ES-I3 (cell line): ENCODE measurements at regions not wholly inside any gene's neighbourhood (a gene's known extent, or its start where the extent isn't known, plus 50 kb on each side); places are given as distances from the start of the nearest gene placed in this dataset.
"Not testable (repeated sequence)": the region's sequence is repeated elsewhere in the genome, so short reads cannot be mapped to it uniquely, and the experiment has no call there.

Experiments
- H3K36me3 ChIP-seq: 2 replicates; pipeline ENCODE4 v1.6.1; 2013; ENCODE audit warnings: mild to moderate bottlenecking, low read length, control low read depth, moderate library complexity; ENCODE audit not compliant: insufficient read depth
- H3K4me1 ChIP-seq: 2 replicates; pipeline ENCODE4 v1.6.1; 2013; ENCODE audit warnings: mild to moderate bottlenecking, control low read depth, low read length; ENCODE audit not compliant: insufficient read depth
- H3K9ac ChIP-seq: 2 replicates; pipeline ENCODE4 v1.6.1; 2013; ENCODE audit warnings: low read depth, mild to moderate bottlenecking, low read length, moderate library complexity
- H3K9me3 ChIP-seq: 2 replicates; pipeline ENCODE4 v1.6.1; 2013; ENCODE audit warnings: mild to moderate bottlenecking, low read length, moderate library complexity; ENCODE audit not compliant: control insufficient read depth, insufficient read depth

DNA sequence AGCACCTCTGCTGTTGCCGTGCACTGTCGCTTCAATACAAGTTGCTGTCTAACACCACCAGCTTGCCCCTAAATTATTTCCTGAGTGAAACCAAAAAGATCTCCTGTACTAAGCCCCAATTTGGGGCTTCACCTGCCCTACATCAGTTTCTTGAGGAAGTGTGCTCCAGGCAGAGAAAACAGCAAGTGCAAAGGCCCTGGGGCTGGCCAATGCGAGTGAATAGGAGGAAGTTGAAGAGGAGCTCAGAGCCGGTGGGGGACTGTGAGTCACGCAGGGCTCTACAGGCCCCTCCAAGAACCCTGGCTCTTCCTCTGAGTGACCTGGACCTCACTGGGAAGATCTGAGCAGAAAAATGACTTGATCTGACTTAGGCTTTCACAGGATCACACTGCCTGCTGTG, 117.2 kb downstream of the IPO8 start:
- no peaks in the 10 kb centered on the region for H3K36me3 ChIP-seq
- no peak overlapping the region for H3K9ac ChIP-seq
- H3K9me3 ChIP-seq, result no peaks in the 10 kb centered on the region
- no peaks in the 10 kb centered on the region for H3K4me1 ChIP-seq

DNA sequence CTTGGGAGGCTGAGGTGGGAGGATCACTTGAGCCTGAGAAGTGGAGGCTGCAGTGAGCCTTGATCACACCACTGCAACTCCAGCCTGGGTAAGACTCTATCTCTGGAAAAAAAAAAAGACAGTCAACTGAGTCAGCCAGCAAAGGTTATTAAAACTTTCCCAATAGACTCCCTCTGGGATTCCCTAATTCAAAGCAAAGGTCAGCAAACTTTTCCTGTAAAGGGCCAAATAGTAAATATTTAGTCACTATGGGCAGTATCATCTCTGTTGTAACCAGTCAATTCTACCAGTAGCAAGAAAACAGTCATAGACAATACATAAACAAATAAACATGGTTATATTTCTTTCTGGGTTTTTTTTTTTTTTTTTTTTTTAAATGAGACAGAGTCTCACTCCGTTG, 122.5 kb downstream of the IPO8 start:
- no peaks in the 10 kb centered on the region for H3K36me3 ChIP-seq
- H3K9me3 ChIP-seq, result no peaks in the 10 kb centered on the region
- H3K4me1 ChIP-seq, result no peaks in the 10 kb centered on the region
- H3K9ac ChIP-seq, result no peak overlapping the region

DNA sequence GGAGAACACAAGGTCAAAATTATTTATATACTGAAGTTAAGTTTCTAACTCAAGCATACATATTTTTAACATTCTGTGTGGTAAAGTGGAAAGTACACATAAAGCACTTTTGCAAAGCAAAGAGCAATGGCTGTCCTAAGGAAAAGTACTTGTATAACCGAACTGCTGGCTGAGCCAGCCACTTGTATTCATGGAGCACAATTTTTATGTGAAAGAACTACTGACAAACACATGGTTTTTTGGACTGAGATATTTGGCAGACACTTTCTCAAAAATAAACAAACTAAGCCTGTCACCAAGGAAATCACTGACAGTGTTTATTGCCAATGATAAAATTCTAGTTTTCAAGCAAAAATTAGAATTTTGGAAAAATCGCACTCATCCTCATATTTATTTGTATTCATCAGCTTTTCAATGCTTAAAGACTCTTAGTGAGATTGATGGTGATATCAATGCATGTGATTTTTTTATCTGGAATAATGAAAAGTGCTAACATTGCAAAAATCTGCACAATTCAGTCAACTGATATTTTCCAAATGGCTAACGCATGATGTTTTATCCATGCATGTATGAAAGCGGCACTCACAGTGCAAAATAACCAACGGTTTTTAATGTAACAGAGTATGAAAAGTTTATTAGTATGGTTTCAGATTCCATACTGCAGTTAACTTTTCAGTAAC, 125.3 kb downstream of the IPO8 start:
- Histone ChIP-seq H3K36me3 (no peaks in the 10 kb centered on the region), H3K4me1 (no peaks in the 10 kb centered on the region), H3K9me3 (no peaks in the 10 kb centered on the region), H3K9ac (no peak overlapping the region)

DNA sequence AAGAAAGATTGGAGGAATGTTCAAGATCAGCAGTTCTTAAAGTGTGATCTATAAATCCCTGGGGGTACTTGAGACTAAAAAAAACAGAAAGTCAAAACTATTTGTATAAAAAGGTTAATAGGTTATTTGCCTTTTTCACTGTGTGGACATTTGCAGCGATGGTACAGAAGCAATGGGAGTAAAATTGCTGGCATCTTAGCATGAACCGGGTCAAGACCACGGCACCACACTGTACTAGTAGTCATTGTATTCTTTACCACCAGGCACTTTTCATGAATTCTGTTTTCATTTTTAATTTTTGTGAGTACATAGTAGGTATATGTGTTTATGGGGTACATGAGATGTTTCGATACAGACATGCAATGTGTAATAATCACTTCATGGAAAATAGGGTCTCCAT, 126.2 kb downstream of the IPO8 start:
- Histone ChIP-seq H3K9me3 (no peaks in the 10 kb centered on the region), H3K9ac (no peak overlapping the region), H3K4me1 (no peaks in the 10 kb centered on the region)

DNA sequence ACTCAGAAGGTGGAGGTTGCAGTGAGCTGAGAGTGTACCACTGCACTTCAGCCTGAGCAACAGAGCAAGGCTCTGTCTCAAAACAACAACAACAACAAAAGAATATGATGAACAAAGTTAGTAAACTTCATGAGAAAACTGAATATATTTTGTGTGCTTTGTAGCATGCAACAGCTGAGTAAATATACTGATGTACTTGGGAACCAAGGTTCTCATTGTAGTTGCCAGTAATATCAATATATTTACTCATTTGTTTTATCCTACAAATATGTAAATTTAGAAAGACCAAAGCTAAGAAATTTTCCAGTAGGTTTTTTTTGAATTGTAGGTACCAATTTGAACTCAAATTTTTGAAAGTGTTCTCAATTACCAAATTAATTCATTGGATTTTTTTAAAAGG, 127.2 kb downstream of the IPO8 start:
- Histone ChIP-seq H3K9me3 (no peaks in the 10 kb centered on the region), H3K9ac (no peak overlapping the region), H3K4me1 (no peaks in the 10 kb centered on the region), H3K36me3 (no peaks in the 10 kb centered on the region)

More for the DNA sequence above, 126.2 kb downstream of the IPO8 start:
- H3K36me3 ChIP-seq, result no peaks in the 10 kb centered on the region

GRCh38 chr12:30567082-30567481, 128.6 kb downstream of the IPO8 start:
- Histone ChIP-seq H3K9ac (no peak overlapping the region), H3K36me3 (no peaks in the 10 kb centered on the region), H3K4me1 (no peaks in the 10 kb centered on the region), H3K9me3 (no peaks in the 10 kb centered on the region)

DNA sequence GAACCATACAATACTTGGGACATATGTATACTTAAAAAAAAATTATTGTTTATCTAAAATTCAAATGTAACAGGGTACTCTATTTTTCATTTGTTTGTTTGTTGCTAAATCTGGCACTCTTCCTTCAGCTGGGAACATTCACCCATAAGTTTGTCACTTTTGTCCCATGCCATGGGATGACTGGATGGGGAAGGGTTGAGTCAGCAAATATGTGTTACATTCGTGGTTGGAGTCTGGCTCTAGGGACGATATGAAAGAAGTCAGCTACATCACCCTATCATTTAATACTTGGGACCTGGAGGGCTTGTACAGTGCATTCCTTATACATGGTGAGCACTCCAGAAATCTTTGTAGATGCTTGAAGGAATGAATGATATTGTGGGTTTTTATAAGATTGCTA, 131.3 kb downstream of the IPO8 start:
- H3K9ac ChIP-seq, result no peak overlapping the region
- no peaks in the 10 kb centered on the region for H3K36me3 ChIP-seq
- no peaks in the 10 kb centered on the region for H3K4me1 ChIP-seq
- no peaks in the 10 kb centered on the region; the same call in 1 of the 2 replicates for H3K9me3 ChIP-seq

DNA sequence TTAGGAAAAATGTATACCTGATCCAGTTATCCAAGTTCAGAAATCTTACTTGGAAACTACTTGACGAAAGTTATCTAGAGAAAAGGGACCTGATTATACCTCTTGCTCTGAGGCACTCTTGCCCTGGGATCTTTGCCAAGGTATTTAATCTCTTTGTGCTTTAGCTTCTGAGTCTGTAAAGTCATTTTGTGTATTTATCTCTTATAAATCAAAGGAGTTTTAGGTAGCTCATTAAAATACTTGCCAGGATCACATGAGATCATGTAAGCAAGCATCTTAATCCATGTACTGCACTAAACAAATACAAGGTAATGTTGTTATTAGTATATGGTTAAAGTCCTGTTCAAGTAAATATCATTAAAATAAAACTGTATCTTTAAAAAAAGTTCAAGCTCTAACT, 147.5 kb downstream of the IPO8 start:
- H3K36me3 ChIP-seq, result no peaks in the 10 kb centered on the region
- no peaks in the 10 kb centered on the region for H3K4me1 ChIP-seq
- no peaks in the 10 kb centered on the region for H3K9me3 ChIP-seq
- H3K9ac ChIP-seq, result no peak overlapping the region

- Histone ChIP-seq H3K9me3 (no peaks in the 10 kb centered on the region), H3K4me1 (no peaks in the 10 kb centered on the region), H3K9ac (no peak overlapping the region), H3K36me3 (no peaks in the 10 kb centered on the region)
These were observed 149.5 kb downstream of the IPO8 start for GRCh38 chr12:30546121-30546520.

- H3K9me3 ChIP-seq, H3K36me3 ChIP-seq, H3K9ac ChIP-seq, H3K4me1 ChIP-seq: not testable (repeated sequence)
These were observed 151.0 kb downstream of the IPO8 start for GRCh38 chr12:30544704-30545103.

DNA sequence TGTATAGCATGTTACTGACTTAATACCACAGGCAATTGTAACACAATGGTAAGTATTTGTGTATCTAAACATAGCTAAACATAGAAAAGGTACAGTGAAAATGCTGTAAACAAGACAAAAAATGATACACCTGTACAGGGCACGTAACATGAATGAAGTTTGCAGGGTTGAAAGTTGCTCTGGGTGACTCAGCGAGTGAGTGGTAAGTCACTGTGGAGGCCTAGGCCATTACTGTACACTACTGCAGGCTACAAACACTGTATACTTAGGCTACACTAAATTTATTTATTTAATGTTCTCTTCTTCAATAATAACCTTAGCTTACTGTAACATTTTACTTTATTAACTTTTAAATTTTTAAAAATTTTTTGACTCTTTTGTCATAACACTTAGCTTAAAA, 158.4 kb downstream of the IPO8 start:
- Histone ChIP-seq H3K36me3 (no peaks in the 10 kb centered on the region), H3K9ac (no peak overlapping the region), H3K9me3 (no peaks in the 10 kb centered on the region), H3K4me1 (no peaks in the 10 kb centered on the region)

- Histone ChIP-seq H3K36me3 (no peaks in the 10 kb centered on the region), H3K4me1 (no peaks in the 10 kb centered on the region), H3K9me3 (no peaks in the 10 kb centered on the region), H3K9ac (no peak overlapping the region)
These were observed 162.0 kb downstream of the IPO8 start for GRCh38 chr12:30533558-30534265.

GRCh38 chr12:30531731-30532678, 163.7 kb downstream of the IPO8 start:
- H3K9ac ChIP-seq, result no peak overlapping the region
- no peaks in the 10 kb centered on the region for H3K9me3 ChIP-seq
- H3K4me1 ChIP-seq, result no peaks in the 10 kb centered on the region
- H3K36me3 ChIP-seq, result no peaks in the 10 kb centered on the region

DNA sequence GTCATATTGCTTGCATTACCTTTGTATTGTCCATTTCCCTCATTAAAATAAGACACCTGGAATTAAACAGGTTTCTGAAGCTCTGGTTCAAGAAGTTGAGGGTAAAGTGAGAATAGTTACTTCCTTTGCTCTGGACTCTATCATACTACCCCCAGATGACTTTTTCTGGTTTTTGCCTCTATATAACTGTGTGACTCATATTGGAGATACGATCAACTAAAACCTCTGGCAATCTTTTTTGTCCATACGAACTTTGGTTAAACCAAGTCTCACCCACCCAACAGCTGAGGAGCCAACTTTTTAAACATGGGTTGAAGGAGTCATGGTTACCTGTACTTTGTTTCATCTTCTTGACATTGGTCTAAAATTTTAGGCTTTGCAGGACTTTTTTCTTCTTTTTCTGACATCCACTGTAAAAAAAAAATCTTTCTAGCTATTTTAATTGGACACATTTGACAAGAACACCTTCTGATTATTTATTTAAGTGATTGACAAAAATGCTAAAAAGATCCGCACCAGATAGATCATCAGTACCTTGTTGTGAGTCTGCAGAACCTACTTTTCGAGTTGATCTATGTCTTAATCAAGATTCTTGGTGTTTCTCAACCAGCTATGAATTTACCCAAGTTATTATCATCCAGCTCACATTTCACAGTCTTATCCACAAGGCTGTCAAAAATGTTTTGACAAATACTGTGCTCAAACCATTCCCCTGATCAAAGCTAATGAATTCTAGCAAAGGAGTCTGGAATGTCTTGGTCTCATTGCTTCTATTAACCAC, 166.0 kb downstream of the IPO8 start:
- Histone ChIP-seq H3K9ac (no peak overlapping the region), H3K4me1 (no peaks in the 10 kb centered on the region), H3K9me3 (no peaks in the 10 kb centered on the region), H3K36me3 (no peaks in the 10 kb centered on the region)
